ENCODE measurements at regions not wholly inside any gene's neighbourhood (a gene's known extent, or its start where the extent isn't known, plus 50 kb on each side); places are given as distances from the start of the nearest gene placed in this dataset.

DNA sequence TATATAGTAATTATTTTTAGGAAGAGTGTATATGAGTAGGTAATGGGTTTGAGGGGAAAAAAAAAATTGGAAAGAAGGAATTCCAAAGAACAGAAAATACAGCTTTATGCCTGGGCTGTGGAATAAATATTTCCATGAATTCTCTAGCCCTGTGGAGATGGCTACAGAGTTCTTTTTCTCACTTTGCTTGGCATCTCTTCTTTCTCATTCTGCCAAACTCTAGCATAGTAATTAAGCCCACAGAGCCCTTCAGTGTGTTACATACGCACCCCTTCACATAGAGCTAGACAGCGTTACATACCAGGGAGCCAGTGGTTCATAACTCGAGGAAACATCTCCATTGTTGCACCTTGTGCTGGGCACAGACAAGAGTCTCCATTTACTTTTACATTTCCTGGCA, 621.1 kb downstream of the CDH8 start:
- H3K27me3 ChIP-seq = no peaks in the 10 kb centered on the region
- no peaks in the 10 kb centered on the region for H3K9me3 ChIP-seq
- DNase-seq = no peak
- WGBS, 3 donors = 72 to 81% (median 79%) methylated on average over 3 of the region's 3 CpGs
- TF ChIP-seq, protein P1, sequence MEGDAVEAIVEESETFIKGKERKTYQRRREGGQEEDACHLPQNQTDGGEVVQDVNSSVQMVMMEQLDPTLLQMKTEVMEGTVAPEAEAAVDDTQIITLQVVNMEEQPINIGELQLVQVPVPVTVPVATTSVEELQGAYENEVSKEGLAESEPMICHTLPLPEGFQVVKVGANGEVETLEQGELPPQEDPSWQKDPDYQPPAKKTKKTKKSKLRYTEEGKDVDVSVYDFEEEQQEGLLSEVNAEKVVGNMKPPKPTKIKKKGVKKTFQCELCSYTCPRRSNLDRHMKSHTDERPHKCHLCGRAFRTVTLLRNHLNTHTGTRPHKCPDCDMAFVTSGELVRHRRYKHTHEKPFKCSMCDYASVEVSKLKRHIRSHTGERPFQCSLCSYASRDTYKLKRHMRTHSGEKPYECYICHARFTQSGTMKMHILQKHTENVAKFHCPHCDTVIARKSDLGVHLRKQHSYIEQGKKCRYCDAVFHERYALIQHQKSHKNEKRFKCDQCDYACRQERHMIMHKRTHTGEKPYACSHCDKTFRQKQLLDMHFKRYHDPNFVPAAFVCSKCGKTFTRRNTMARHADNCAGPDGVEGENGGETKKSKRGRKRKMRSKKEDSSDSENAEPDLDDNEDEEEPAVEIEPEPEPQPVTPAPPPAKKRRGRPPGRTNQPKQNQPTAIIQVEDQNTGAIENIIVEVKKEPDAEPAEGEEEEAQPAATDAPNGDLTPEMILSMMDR (IDR thresholded peaks at IDR 0.05) = no peak
- TF ChIP-seq POLR2A (IDR thresholded peaks at IDR 0.05) = no peak
- no peak for TF ChIP-seq EP300 (IDR thresholded peaks at IDR 0.05)
- no peak overlapping the region for H3K4me3 ChIP-seq
- H3K36me3 ChIP-seq = no peaks in the 10 kb centered on the region
- intact Hi-C loops (cut with DNase I) = no loop called here
- no peaks in the 10 kb centered on the region for H3K4me1 ChIP-seq (ENCODE audit: insufficient read depth)
- H3K27ac ChIP-seq = no peak overlapping the region

GRCh38 chr16:61413021-61413420, 623.2 kb downstream of the CDH8 start:
- 38 to 49% (median 43%) methylated on average over 5 of the region's 5 CpGs for WGBS, 3 donors
- TF ChIP-seq POLR2A (IDR thresholded peaks at IDR 0.05) (no peak), EP300 (IDR thresholded peaks at IDR 0.05) (no peak)
- TF ChIP-seq, protein P1 (IDR thresholded peaks at IDR 0.05) = no peak
- no peak overlapping the region for H3K4me3 ChIP-seq

GRCh38 chr16:61412562-61412961, 623.7 kb downstream of the CDH8 start:
- TF ChIP-seq EP300 (IDR thresholded peaks at IDR 0.05) (no peak), POLR2A (IDR thresholded peaks at IDR 0.05) (no peak)
- TF ChIP-seq, protein P1 (IDR thresholded peaks at IDR 0.05) = no peak
- no peak overlapping the region for H3K27ac ChIP-seq
- H3K4me1 ChIP-seq (ENCODE audit: insufficient read depth) = no peaks in the 10 kb centered on the region
- H3K36me3 ChIP-seq = no peaks in the 10 kb centered on the region
- DNase-seq = no peak
- no peaks in the 10 kb centered on the region for H3K9me3 ChIP-seq
- intact Hi-C loops (cut with DNase I) = no loop called here
- no peaks in the 10 kb centered on the region for H3K27me3 ChIP-seq
- WGBS, 3 donors = 73 to 85% (median 81%) methylated on average over 4 of the region's 4 CpGs
- no peak overlapping the region for H3K4me3 ChIP-seq

More at GRCh38 chr16:61413021-61413420, 623.2 kb downstream of the CDH8 start:
- no peaks in the 10 kb centered on the region for H3K4me1 ChIP-seq (ENCODE audit: insufficient read depth)
- no peaks in the 10 kb centered on the region for H3K9me3 ChIP-seq
- no peaks in the 10 kb centered on the region for H3K27me3 ChIP-seq
- no peaks in the 10 kb centered on the region for H3K36me3 ChIP-seq
- no peak for DNase-seq
- intact Hi-C loops (cut with DNase I) = no loop called here
- H3K27ac ChIP-seq = no peak overlapping the region

DNA sequence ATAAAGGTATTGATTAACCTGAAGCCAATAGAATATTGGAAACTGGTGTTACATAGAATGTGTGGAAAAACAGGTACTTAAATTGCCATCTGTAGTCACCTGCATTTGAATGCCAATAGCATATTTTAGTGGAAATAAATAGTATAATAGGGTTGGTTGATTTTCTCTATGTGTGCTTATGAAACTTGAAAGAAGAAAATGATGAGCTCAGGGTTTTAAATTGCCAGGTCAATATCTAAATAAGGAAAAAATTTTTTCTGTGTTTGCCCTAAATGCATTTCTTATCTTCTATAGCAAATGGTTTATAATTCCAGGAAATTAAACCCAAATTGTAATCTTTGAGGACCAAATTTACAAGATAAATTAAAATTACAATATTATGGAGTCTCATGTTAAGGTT, 626.6 kb downstream of the CDH8 start:
- Histone ChIP-seq H3K4me1 (ENCODE audit: insufficient read depth) (no peaks in the 10 kb centered on the region), H3K27me3 (no peaks in the 10 kb centered on the region), H3K4me3 (no peak overlapping the region), H3K36me3 (no peaks in the 10 kb centered on the region), H3K27ac (no peak overlapping the region), H3K9me3 (no peaks in the 10 kb centered on the region)
- no peak for DNase-seq
- no peak for TF ChIP-seq EP300 (IDR thresholded peaks at IDR 0.05)
- TF ChIP-seq, protein P1 (IDR thresholded peaks at IDR 0.05) = no peak
- TF ChIP-seq POLR2A (IDR thresholded peaks at IDR 0.05) = no peak
- intact Hi-C loops (cut with DNase I) = no loop called here

- no peaks in the 10 kb centered on the region for H3K27me3 ChIP-seq
- TF ChIP-seq EP300 (IDR thresholded peaks at IDR 0.05) (no peak), POLR2A (IDR thresholded peaks at IDR 0.05) (no peak)
- TF ChIP-seq, protein P1 (IDR thresholded peaks at IDR 0.05) = no peak
- intact Hi-C loops (cut with DNase I) = no loop called here
- H3K27ac ChIP-seq = no peak overlapping the region
- WGBS, 3 donors = 72 to 80% (median 79%) methylated on average over 4 of the region's 4 CpGs
- no peaks in the 10 kb centered on the region for H3K9me3 ChIP-seq
- no peaks in the 10 kb centered on the region for H3K36me3 ChIP-seq
- DNase-seq = no peak
- H3K4me3 ChIP-seq = no peak overlapping the region
- no peaks in the 10 kb centered on the region for H3K4me1 ChIP-seq (ENCODE audit: insufficient read depth)
These were observed 632.9 kb downstream of the CDH8 start for GRCh38 chr16:61403386-61403785.

Measured in ovary (tissue), 7 donors.